ENCODE measurements at regions not wholly inside any gene's neighbourhood (a gene's known extent, or its start where the extent isn't known, plus 50 kb on each side); places are given as distances from the start of the nearest gene placed in this dataset.

DNA sequence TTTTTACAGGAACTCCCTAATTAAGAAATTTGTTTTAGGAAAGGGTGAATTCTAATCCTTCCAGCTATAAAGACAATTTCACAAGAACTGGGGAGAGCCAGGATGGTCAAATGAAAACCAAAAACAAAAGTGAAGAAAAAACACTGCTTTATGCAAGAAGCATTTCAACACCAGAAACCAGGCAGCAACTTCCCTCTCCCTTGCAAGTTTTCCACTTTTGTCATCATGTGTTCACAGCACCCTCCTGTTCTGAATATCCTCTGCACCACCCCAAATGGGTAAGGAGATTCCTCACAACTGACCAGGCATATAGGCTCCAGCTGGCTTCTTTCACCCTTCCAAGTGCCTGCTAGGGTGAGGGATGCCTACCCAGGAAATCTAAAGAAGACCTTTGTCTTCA, 328.1 kb downstream of the TBC1D4 start:
- TF ChIP-seq CTCF (IDR thresholded peaks at IDR 0.05) (no peak), POLR2A (IDR thresholded peaks at IDR 0.05) (no peak), EP300 (IDR thresholded peaks at IDR 0.05) (no peak)

All from ovary (tissue), 3 donors.